Heart left ventricle (tissue), 13 donors: ENCODE measurements at regions not wholly inside any gene's neighbourhood (a gene's known extent, or its start where the extent isn't known, plus 50 kb on each side); places are given as distances from the start of the nearest gene placed in this dataset.

Source experiments
- CTCF ChIP-seq, 12 donors: fragments of 200-600 bp; sonication (generic) in 4 of 12; IDR thresholded peaks; one replicate each; pipeline versions ENCODE4 v1.5.0 to v1.8.0; 2018 to 2022; ENCODE audit warnings: antibody characterized with exemption in 12 of 12, mild to moderate bottlenecking in 5 of 12
- POLR2A ChIP-seq, 2 donors: fragments of 450-650 bp; IDR thresholded peaks; one replicate each; pipeline ENCODE4 v1.6.1; 2017; ENCODE audit warnings: antibody characterized with exemption in 2 of 2, mild to moderate bottlenecking in 2 of 2, moderate library complexity in 2 of 2
- donor health status: ischemic (EF 13 %, LVEDD 7.1; RV severe dilation, severe dysfunction).
- donor health status: DM: no; HTN: yes; CAD: no.
- donor health status: DM: no; HTN: no; CAD: no.
- donor health status: ischemic (EF 25% LVEDD 6.9; RV normal size, moderate dysfunction).
- donor health status: ischemic (EF 25% LVEDD 5.7; RV mildly dilated, moderate dysfunction).
- donor health status: ischemic (EF 35%, LVEDD 5.7; RV mildly dilated, moderate dysfunction).
- donor health status: nonischemic (EF 11% LVEDD 7.7; RV severe dilation, severe dysfunction).
- donor health status: DM: yes; HTN: yes; CAD: no.
- donor health status: PGD.
- donor health status: ischemic (EF 29% LVEDD 5.4; RV normal size, mild dysfunction).
- donor health status: nonischemic (EF 23%, LVEDD 6.1; RV moderate dilation, normal function).

GRCh38 chr10:121371836-121372235 is 226.4 kb downstream of the FGFR2 start:
- TF ChIP-seq CTCF (IDR thresholded peaks at IDR 0.05) (no peak), POLR2A (IDR thresholded peaks at IDR 0.05) (no peak)
